ENCODE measurements at regions not wholly inside any gene's neighbourhood (a gene's known extent, or its start where the extent isn't known, plus 50 kb on each side); places are given as distances from the start of the nearest gene placed in this dataset.
"Not testable (repeated sequence)": the region's sequence is repeated elsewhere in the genome, so short reads cannot be mapped to it uniquely, and the experiment has no call there.

DNA sequence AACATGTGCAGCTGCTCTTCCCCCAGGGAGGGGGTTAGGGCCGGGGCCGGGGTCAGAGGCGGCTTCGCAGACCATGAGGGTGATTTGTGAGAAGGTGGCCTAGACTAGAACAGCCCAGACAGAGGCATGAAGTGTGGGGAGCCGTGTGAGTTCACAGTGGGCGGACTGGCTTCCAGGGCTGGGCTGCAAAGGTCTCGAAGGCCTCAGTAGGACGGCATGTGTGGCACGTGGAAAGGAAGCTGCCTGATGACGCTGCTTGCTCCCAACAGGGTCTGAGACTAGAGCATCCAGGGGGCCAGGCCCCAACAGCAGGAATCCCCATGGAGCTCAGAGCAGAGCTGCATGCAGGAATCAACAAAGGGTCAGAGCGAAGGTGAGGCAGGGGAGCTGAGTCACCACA lies 111.5 kb upstream of the ZNF469 start:
- TF ChIP-seq, protein P1, sequence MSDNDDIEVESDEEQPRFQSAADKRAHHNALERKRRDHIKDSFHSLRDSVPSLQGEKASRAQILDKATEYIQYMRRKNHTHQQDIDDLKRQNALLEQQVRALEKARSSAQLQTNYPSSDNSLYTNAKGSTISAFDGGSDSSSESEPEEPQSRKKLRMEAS (IDR thresholded peaks at IDR 0.05; ENCODE audit: insufficient read depth, insufficient read length), result not testable (repeated sequence)
- TF ChIP-seq FOS (IDR thresholded peaks at IDR 0.05; ENCODE audit: borderline replicate concordance, insufficient read depth, low read length); MYC (IDR thresholded peaks at IDR 0.05; ENCODE audit: low read depth, low read length); POLR2A (IDR thresholded peaks at IDR 0.05; ENCODE audit: low read depth, low read length): not testable (repeated sequence)
- TF ChIP-seq, protein P2, sequence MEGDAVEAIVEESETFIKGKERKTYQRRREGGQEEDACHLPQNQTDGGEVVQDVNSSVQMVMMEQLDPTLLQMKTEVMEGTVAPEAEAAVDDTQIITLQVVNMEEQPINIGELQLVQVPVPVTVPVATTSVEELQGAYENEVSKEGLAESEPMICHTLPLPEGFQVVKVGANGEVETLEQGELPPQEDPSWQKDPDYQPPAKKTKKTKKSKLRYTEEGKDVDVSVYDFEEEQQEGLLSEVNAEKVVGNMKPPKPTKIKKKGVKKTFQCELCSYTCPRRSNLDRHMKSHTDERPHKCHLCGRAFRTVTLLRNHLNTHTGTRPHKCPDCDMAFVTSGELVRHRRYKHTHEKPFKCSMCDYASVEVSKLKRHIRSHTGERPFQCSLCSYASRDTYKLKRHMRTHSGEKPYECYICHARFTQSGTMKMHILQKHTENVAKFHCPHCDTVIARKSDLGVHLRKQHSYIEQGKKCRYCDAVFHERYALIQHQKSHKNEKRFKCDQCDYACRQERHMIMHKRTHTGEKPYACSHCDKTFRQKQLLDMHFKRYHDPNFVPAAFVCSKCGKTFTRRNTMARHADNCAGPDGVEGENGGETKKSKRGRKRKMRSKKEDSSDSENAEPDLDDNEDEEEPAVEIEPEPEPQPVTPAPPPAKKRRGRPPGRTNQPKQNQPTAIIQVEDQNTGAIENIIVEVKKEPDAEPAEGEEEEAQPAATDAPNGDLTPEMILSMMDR (IDR thresholded peaks at IDR 0.05; ENCODE audit: extremely low read depth in 1 of 2, insufficient read depth in 1 of 2, low read depth in 1 of 2, low read length in 2 of 2), result not testable (repeated sequence)
